GM11168 (cell line): ENCODE measurements at regions not wholly inside any gene's neighbourhood (a gene's known extent, or its start where the extent isn't known, plus 50 kb on each side); places are given as distances from the start of the nearest gene placed in this dataset.
"Not testable (repeated sequence)": the region's sequence is repeated elsewhere in the genome, so short reads cannot be mapped to it uniquely, and the experiment has no call there.

Experiments
- in situ Hi-C: fragments of 300-500 bp; cut with MboI; formaldehyde crosslinking; loops from one replicate; pipeline ENCODE4 v1.12.0; 2022; ENCODE audit warnings: low sequenced_read_pairs; ENCODE audit not compliant: unreplicated experiment

- in situ Hi-C loops, result no loop called here
Measured at GRCh38 chr7:13593854-13594253, 395.6 kb downstream of the ETV1 start.

- in situ Hi-C loops, result no loop called here
Measured at GRCh38 chr7:13602036-13602435, 387.4 kb downstream of the ETV1 start.

- in situ Hi-C loops, result no loop called here
Measured at GRCh38 chr7:13603016-13603415, 386.4 kb downstream of the ETV1 start.

GRCh38 chr7:13603661-13604060 lies 385.8 kb downstream of the ETV1 start:
- in situ Hi-C loops, result no loop called here

- in situ Hi-C loops, result no loop called here
Measured at GRCh38 chr7:13604178-13604577, 385.3 kb downstream of the ETV1 start.

- in situ Hi-C loops, result no loop called here
Measured at GRCh38 chr7:13610372-13610771, 379.1 kb downstream of the ETV1 start.

GRCh38 chr7:13615679-13616078 lies 373.8 kb downstream of the ETV1 start:
- in situ Hi-C loops, result no loop called here

- in situ Hi-C loops, result no loop called here
Measured at GRCh38 chr7:13627455-13627854, 362.0 kb downstream of the ETV1 start.

- in situ Hi-C loops, result no loop called here
Measured at GRCh38 chr7:13628239-13629001, 361.0 kb downstream of the ETV1 start.

GRCh38 chr7:13631207-13632049 lies 358.0 kb downstream of the ETV1 start:
- in situ Hi-C loops, result not testable (repeated sequence)

- in situ Hi-C loops, result no loop called here
Measured at GRCh38 chr7:13633857-13634256, 355.6 kb downstream of the ETV1 start.

GRCh38 chr7:13639396-13639795 lies 350.1 kb downstream of the ETV1 start:
- in situ Hi-C loops, result no loop called here

- in situ Hi-C loops, result no loop called here
Measured at GRCh38 chr7:13641714-13642113, 347.8 kb downstream of the ETV1 start.

GRCh38 chr7:13651167-13651566 lies 338.3 kb downstream of the ETV1 start:
- in situ Hi-C loops, result no loop called here

- in situ Hi-C loops, result no loop called here
Measured at GRCh38 chr7:13656330-13656729, 333.1 kb downstream of the ETV1 start.

- in situ Hi-C loops, result no loop called here
Measured at GRCh38 chr7:13673290-13673689, 316.2 kb downstream of the ETV1 start.

- in situ Hi-C loops, result no loop called here
Measured at GRCh38 chr7:13682626-13683025, 306.8 kb downstream of the ETV1 start.

GRCh38 chr7:13687500-13687899 lies 302.0 kb downstream of the ETV1 start:
- in situ Hi-C loops, result no loop called here

GRCh38 chr7:13692548-13692947 lies 296.9 kb downstream of the ETV1 start:
- in situ Hi-C loops, result no loop called here

- in situ Hi-C loops, result no loop called here
Measured at GRCh38 chr7:13702251-13702650, 287.2 kb downstream of the ETV1 start.

- in situ Hi-C loops, result no loop called here
Measured at GRCh38 chr7:13708670-13709069, 280.8 kb downstream of the ETV1 start.

GRCh38 chr7:13713092-13713491 lies 276.4 kb downstream of the ETV1 start:
- in situ Hi-C loops, result no loop called here
